ENCODE measurements at regions not wholly inside any gene's neighbourhood (a gene's known extent, or its start where the extent isn't known, plus 50 kb on each side); places are given as distances from the start of the nearest gene placed in this dataset.

DNA sequence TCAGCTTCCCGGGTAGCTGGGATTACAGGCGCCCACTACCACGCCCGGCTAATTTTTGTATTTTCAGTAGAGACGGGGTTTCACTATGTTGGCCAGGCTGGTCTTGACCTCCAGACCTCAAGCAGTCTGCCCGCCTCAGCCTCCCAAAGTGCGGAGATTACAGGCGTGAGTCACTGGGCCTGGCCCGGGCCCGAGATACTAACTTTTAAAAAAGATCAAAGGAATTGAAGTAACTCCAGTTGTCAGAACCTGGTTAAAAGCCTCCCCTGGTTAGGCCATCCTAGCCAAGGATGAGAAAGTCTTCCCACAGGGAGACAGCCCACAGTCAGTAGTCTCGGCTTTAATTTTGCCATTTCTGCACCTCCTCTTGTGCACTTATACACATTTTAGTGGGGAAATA, 212.3 kb upstream of the MCTP2 start:
- no peaks in the 10 kb centered on the region for H3K9me2 ChIP-seq (ENCODE audit: insufficient read depth)
- H3K9ac ChIP-seq, result no peak overlapping the region
- H3K79me2 ChIP-seq (ENCODE audit: insufficient read depth), result no peaks in the 10 kb centered on the region
- DNase-seq, result no peak
- TF ChIP-seq EZH2 (IDR thresholded peaks at IDR 0.05; ENCODE audit: insufficient read depth, poor library complexity, severe bottlenecking), result no peak
- no peak for TF ChIP-seq EZH2phosphoT487 (IDR thresholded peaks at IDR 0.05; ENCODE audit: insufficient read depth, low read depth)
- WGBS, 2 experiments (ENCODE audit: low coverage in 1 of 2, low lambda C conversion rate in 2 of 2, missing lambda C conversion rate in 2 of 2), result 93 to 96% methylated on average over 11 of the region's 11 CpGs
- H3K27me3 ChIP-seq (replicated peaks; ENCODE audit: insufficient read depth), result no peaks in the 10 kb centered on the region
- no peaks in the 10 kb centered on the region for H4K20me1 ChIP-seq (ENCODE audit: insufficient read depth)
- H3K36me3 ChIP-seq (ENCODE audit: low read depth), result no peaks in the 10 kb centered on the region
- no peaks in the 10 kb centered on the region for H3K4me1 ChIP-seq (ENCODE audit: insufficient read depth)
- in situ Hi-C loops (cut with MboI), result no loop called here
- H3K4me3 ChIP-seq, result no peak overlapping the region
- H3K4me2 ChIP-seq (ENCODE audit: unreplicated experiment), result no peak overlapping the region
- no peaks in the 10 kb centered on the region for H3F3A ChIP-seq (ENCODE audit: insufficient read depth)
- H3K27ac ChIP-seq, result no peak overlapping the region
- no peaks in the 10 kb centered on the region for H3K9me3 ChIP-seq (ENCODE audit: low read depth)
- no peak overlapping the region for H2AFZ ChIP-seq

DNA sequence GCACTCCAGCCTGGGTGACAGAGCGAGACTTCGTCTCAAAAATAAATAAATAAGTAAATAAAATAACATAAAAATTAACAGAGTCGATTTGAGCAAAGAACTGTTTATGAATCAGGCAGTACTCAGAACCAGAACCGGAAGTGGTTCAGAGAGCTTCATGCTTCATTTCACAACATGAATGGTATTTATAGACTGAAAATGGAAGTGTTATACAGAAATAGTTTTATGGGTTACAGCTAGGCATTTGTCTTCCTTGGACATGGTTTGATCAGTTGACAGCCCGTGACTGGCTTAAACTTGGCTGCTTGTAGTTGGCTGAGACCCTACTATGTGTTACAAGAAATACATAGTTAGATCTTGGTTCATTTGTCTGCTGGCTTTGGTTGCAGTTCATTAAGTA, 216.0 kb upstream of the MCTP2 start:
- in situ Hi-C loops (cut with MboI), result no loop called here
- no peaks in the 10 kb centered on the region for H3K27me3 ChIP-seq (replicated peaks; ENCODE audit: insufficient read depth)
- H3K4me3 ChIP-seq, result no peak overlapping the region
- H2AFZ ChIP-seq, result no peak overlapping the region
- DNase-seq, result no peak
- H3K9ac ChIP-seq, result no peak overlapping the region
- no peaks in the 10 kb centered on the region for H3K9me3 ChIP-seq (ENCODE audit: low read depth)
- H3K4me2 ChIP-seq (ENCODE audit: unreplicated experiment), result no peak overlapping the region
- no peaks in the 10 kb centered on the region for H3K36me3 ChIP-seq (ENCODE audit: low read depth)
- H3K79me2 ChIP-seq (ENCODE audit: insufficient read depth), result no peaks in the 10 kb centered on the region
- 81 to 86% methylated on average over 5 of the region's 5 CpGs for WGBS, 2 experiments (ENCODE audit: low coverage in 1 of 2, low lambda C conversion rate in 2 of 2, missing lambda C conversion rate in 2 of 2)
- no peaks in the 10 kb centered on the region for H3F3A ChIP-seq (ENCODE audit: insufficient read depth)
- no peak for TF ChIP-seq EZH2phosphoT487 (IDR thresholded peaks at IDR 0.05; ENCODE audit: insufficient read depth, low read depth)
- no peak for TF ChIP-seq EZH2 (IDR thresholded peaks at IDR 0.05; ENCODE audit: insufficient read depth, poor library complexity, severe bottlenecking)
- H4K20me1 ChIP-seq (ENCODE audit: insufficient read depth), result no peaks in the 10 kb centered on the region
- no peaks in the 10 kb centered on the region for H3K9me2 ChIP-seq (ENCODE audit: insufficient read depth)
- no peak overlapping the region for H3K27ac ChIP-seq
- H3K4me1 ChIP-seq (ENCODE audit: insufficient read depth), result no peaks in the 10 kb centered on the region

DNA sequence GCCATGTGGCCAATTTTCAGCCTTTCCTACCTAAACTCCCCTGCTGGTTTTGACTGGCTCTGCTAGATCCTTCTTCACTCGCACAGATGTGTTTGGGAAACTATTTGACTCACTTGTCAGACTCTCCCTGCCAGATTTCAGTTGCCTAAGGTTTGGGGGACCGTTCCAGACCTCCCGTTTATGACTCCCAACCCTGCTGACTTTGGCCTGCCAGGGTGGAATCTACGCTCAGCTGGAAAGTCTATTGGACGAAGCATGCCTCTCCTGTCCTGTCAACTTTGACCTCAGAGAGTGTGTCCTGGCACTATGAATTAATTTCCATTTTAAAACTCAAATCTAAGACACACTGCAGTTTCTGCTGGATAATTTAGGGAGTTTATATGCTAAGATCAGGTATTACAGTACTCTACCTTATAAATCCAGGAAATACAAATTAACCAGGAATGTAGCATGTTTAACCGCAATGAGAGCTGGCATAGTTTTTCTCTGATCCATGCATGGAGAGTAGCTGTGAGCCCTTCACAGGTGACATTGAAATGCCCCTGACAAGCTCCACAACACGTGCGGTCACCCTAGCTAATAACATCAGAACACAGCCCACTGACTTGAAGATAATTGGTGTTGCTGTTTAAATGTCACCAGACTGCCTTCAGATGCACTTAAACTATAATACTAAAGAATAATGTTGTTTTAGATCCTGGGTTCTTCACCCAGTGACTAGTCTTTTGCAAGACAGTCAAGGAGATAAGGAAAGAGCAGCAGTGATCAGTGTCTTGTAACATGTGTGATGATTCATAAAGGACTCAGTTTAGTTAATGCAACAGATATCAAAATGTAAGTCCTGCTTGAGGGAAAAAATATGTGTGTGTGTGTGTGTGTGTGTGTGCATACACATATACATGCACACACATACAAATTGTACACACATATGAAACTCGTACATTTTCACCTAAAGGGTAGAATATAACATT, 223.0 kb upstream of the MCTP2 start:
- Histone ChIP-seq H4K20me1 (ENCODE audit: insufficient read depth) (no peaks in the 10 kb centered on the region), H2AFZ (no peak overlapping the region), H3K79me2 (ENCODE audit: insufficient read depth) (no peaks in the 10 kb centered on the region), H3K27me3 (replicated peaks; ENCODE audit: insufficient read depth) (no peaks in the 10 kb centered on the region), H3K9me3 (ENCODE audit: low read depth) (no peaks in the 10 kb centered on the region), H3F3A (ENCODE audit: insufficient read depth) (no peaks in the 10 kb centered on the region), H3K4me3 (no peak overlapping the region), H3K4me1 (ENCODE audit: insufficient read depth) (no peaks in the 10 kb centered on the region), H3K4me2 (ENCODE audit: unreplicated experiment) (no peak overlapping the region), H3K9me2 (ENCODE audit: insufficient read depth) (no peaks in the 10 kb centered on the region), H3K9ac (no peak overlapping the region), H3K36me3 (ENCODE audit: low read depth) (no peaks in the 10 kb centered on the region), H3K27ac (no peak overlapping the region)
- TF ChIP-seq EZH2 (IDR thresholded peaks at IDR 0.05; ENCODE audit: insufficient read depth, poor library complexity, severe bottlenecking) (no peak), EZH2phosphoT487 (IDR thresholded peaks at IDR 0.05; ENCODE audit: insufficient read depth, low read depth) (no peak)
- WGBS, 2 experiments (ENCODE audit: low coverage in 1 of 2, low lambda C conversion rate in 2 of 2, missing lambda C conversion rate in 2 of 2), result 70 to 76% methylated on average over 9 of the region's 9 CpGs
- in situ Hi-C loops (cut with MboI), result no loop called here
- DNase-seq, result no peak

DNA sequence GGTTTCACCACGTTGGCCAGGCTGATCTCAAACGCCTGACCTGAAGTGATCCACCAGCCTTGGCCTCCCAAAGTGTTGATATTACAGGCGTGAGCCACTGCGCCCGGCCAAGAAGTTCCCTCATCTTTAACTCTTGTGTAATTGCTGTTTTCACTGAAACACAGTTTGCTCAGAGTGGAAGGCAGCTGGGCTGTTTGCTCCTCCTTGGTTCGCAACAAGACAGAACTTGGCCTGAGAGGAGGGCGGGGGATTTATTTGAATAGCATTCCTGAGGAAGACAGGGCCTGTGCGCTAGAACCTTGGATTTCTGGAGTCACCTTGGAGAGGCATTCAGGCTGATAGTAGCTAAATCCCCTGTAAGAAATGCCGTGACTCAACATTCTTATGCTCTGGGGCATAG, 226.7 kb upstream of the MCTP2 start:
- Histone ChIP-seq H3K9me3 (ENCODE audit: low read depth) (no peaks in the 10 kb centered on the region), H3K4me2 (ENCODE audit: unreplicated experiment) (no peak overlapping the region), H3F3A (ENCODE audit: insufficient read depth) (peaks cover 8% of the 10 kb centered on the region; the same call in 1 of the 2 replicates), H3K9me2 (ENCODE audit: insufficient read depth) (no peaks in the 10 kb centered on the region), H3K36me3 (ENCODE audit: low read depth) (no peaks in the 10 kb centered on the region), H3K4me3 (no peak overlapping the region), H2AFZ (no peak overlapping the region), H3K27ac (no peak overlapping the region), H4K20me1 (ENCODE audit: insufficient read depth) (no peaks in the 10 kb centered on the region), H3K79me2 (ENCODE audit: insufficient read depth) (no peaks in the 10 kb centered on the region), H3K9ac (no peak overlapping the region), H3K4me1 (ENCODE audit: insufficient read depth) (peaks cover 15% of the 10 kb centered on the region), H3K27me3 (replicated peaks; ENCODE audit: insufficient read depth) (no peaks in the 10 kb centered on the region)
- no peak for DNase-seq
- in situ Hi-C loops (cut with MboI), result no loop called here
- WGBS, 2 experiments (ENCODE audit: low coverage in 1 of 2, low lambda C conversion rate in 2 of 2, missing lambda C conversion rate in 2 of 2), result 59 to 67% methylated on average over 9 of the region's 9 CpGs
- no peak for TF ChIP-seq EZH2phosphoT487 (IDR thresholded peaks at IDR 0.05; ENCODE audit: insufficient read depth, low read depth)
